Right lobe of liver (tissue), 6 donors: ENCODE measurements at regions not wholly inside any gene's neighbourhood (a gene's known extent, or its start where the extent isn't known, plus 50 kb on each side); places are given as distances from the start of the nearest gene placed in this dataset.
"Not testable (repeated sequence)": the region's sequence is repeated elsewhere in the genome, so short reads cannot be mapped to it uniquely, and the experiment has no call there.

Source experiments
- ATAC-seq, 4 donors: fragments of 200-7000 bp; cut with Tn5 transposase; one replicate each; pipeline ENCODE4 v1.9.1; 2020; ENCODE audit warnings: mild to moderate bottlenecking in 4 of 4, moderate library complexity in 4 of 4
- DNase-seq, 3 donors: peaks; one replicate each; pipeline ENCODE4 v3.0.0-alpha.2; 2020
- H3K27ac ChIP-seq, 3 donors: fragments of 200-600 bp; one replicate each; pipeline ENCODE4 v1.8.0; 2022
- H3K27me3 ChIP-seq, 2 donors: fragments of 200-600 bp; one replicate each; pipeline ENCODE4 v1.8.0; 2022
- H3K36me3 ChIP-seq, 4 donors: fragments of 200-600 bp; sonication (generic) in 1 of 4; one replicate each; pipeline versions ENCODE4 v1.5.1 to v1.8.0; 2017 to 2022; ENCODE audit warnings: control low read depth in 1 of 4
- H3K4me1 ChIP-seq, 4 donors: fragments of 200-600 bp; sonication (generic) in 1 of 4; one replicate each; pipeline versions ENCODE4 v1.5.1 to v1.8.0; 2017 to 2022; ENCODE audit warnings: control low read depth in 1 of 4
- H3K4me3 ChIP-seq, 3 donors: fragments of 200-600 bp; one replicate each; pipeline ENCODE4 v1.8.0; 2022
- H3K9me3 ChIP-seq, 4 donors: fragments of 200-600 bp; sonication (generic) in 1 of 4; one replicate each; pipeline versions ENCODE4 v1.5.1 to v1.8.0; 2017 to 2022; ENCODE audit warnings: control low read depth in 1 of 4
- POLR2A ChIP-seq: fragments of 450-650 bp; IDR thresholded peaks from one replicate; pipeline ENCODE4 v1.6.1; 2017; ENCODE audit warnings: antibody characterized with exemption, mild to moderate bottlenecking
- WGBS: methylation state at CpG from one replicate; pipeline ENCODE4 v1.1.6; 2018; ENCODE audit warnings: low coverage, low lambda C conversion rate; ENCODE audit not compliant: insufficient coverage; ENCODE audit errors: missing lambda C conversion rate; 5-methylcytosine and 5-hydroxymethylcytosine counted together
- intact Hi-C, 2 donors: fragments of 100-400 bp; cut with DNase I; formaldehyde crosslinking; loops; one replicate each; pipeline versions ENCODE4 v1.11.2 to v1.14.1; 2022
- TF ChIP-seq, protein P1 (sequence below), 4 donors: fragments of 200-600 bp in 3 of 4; fragments of 450-650 bp in 1 of 4; IDR thresholded peaks; one replicate each; pipeline versions ENCODE4 v1.5.1 to v1.8.0; 2016 to 2022; ENCODE audit warnings: antibody characterized with exemption in 4 of 4, mild to moderate bottlenecking in 2 of 4
- donor health status: DM: no; HTN: yes; CAD: no.
- donor health status: DM: no; HTN: no; CAD: no.
- donor health status: DM: no; HTN: no; CAD: no.
- donor health status: DM: no; HTN: yes; CAD: no.
- donor health status: DM: no; HTN: yes; CAD: no.

DNA sequence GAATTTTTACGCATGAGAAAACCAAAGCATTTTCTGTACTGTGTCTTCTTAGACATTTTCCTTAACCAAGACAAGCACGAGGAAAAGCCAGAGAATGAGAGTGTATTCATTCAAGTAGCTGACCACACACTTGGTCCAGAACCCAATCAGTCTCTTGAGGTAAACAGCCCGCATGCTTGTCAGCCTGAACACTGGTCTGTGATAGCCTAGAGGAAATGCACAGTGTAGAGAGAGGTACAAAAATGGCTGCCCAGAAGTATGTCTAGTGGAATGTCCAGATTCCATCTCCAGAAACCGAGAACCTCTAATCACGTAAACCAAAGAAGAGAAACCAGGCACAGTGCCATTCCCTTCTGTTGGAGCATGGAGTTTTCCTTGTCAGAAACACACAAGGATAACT lies 80.0 kb upstream of the SNX2 start:
- DNase-seq (no peak), ATAC-seq (no peak)
- no peak overlapping the region for H3K4me3 ChIP-seq
- no peaks in the 10 kb centered on the region for H3K36me3 ChIP-seq
- intact Hi-C loops = no loop called here
- H3K27ac ChIP-seq = no peak overlapping the region
- no peaks in the 10 kb centered on the region for H3K27me3 ChIP-seq
- no peaks in the 10 kb centered on the region for H3K9me3 ChIP-seq
- TF ChIP-seq, protein P1, sequence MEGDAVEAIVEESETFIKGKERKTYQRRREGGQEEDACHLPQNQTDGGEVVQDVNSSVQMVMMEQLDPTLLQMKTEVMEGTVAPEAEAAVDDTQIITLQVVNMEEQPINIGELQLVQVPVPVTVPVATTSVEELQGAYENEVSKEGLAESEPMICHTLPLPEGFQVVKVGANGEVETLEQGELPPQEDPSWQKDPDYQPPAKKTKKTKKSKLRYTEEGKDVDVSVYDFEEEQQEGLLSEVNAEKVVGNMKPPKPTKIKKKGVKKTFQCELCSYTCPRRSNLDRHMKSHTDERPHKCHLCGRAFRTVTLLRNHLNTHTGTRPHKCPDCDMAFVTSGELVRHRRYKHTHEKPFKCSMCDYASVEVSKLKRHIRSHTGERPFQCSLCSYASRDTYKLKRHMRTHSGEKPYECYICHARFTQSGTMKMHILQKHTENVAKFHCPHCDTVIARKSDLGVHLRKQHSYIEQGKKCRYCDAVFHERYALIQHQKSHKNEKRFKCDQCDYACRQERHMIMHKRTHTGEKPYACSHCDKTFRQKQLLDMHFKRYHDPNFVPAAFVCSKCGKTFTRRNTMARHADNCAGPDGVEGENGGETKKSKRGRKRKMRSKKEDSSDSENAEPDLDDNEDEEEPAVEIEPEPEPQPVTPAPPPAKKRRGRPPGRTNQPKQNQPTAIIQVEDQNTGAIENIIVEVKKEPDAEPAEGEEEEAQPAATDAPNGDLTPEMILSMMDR (IDR thresholded peaks at IDR 0.05) = no peak
- TF ChIP-seq POLR2A = no peak
- no peaks in the 10 kb centered on the region for H3K4me1 ChIP-seq
- 82% methylated on average over 5 of the region's 5 CpGs for WGBS

DNA sequence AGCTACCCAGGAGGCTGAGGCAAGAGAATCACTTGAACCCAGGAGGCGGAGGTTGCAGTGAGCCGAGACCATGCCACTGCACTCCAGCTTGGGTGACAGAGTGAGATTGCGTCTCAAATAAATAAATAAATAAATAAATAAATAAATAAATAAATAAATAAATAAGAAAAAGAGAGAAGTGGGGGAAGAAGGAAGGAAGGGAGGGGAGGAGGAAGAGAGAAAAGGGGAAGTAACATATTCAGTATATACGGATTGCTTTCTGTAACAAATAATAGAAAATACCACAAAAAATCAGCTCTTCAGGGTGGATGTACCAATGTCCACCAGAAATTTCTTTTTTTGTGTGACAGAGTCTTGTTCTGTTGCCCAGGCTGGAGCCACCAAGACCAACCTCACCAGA lies 78.1 kb upstream of the SNX2 start:
- H3K27ac ChIP-seq, H3K36me3 ChIP-seq, H3K9me3 ChIP-seq, H3K27me3 ChIP-seq, H3K4me3 ChIP-seq, H3K4me1 ChIP-seq, DNase-seq, intact Hi-C loops: not testable (repeated sequence)
- ATAC-seq = peak in 1 of 4 donors; percentile 23
- WGBS = 83% methylated on average over 4 of the region's 4 CpGs

DNA sequence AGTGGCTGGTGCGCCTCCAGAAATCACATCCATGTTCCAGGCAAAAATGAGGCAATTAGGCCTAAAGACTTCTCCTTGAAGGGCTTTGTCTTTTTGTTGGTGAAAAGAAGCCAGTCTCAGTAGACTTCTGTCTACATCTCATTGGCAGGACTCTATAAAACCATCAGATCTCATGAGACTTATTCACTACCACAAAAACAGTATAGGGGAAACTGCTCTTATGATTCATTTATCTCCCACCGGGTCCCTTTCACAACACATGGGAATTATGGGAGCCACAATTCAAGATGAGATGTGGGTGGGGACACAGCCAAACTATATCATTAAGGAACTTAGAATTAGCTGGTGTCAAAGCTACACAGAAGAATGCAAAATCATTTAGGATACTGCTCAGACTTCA lies 77.7 kb upstream of the SNX2 start:
- no peaks in the 10 kb centered on the region for H3K36me3 ChIP-seq
- 78% methylated on average over 2 of the region's 2 CpGs for WGBS
- TF ChIP-seq, protein P1 (IDR thresholded peaks at IDR 0.05) = no peak
- TF ChIP-seq POLR2A = no peak
- H3K9me3 ChIP-seq = no peaks in the 10 kb centered on the region
- H3K27me3 ChIP-seq = no peaks in the 10 kb centered on the region
- H3K27ac ChIP-seq = no peak overlapping the region
- ATAC-seq = no peak
- H3K4me1 ChIP-seq = no peaks in the 10 kb centered on the region
- DNase-seq = no peak
- intact Hi-C loops = no loop called here
- H3K4me3 ChIP-seq = no peak overlapping the region

DNA sequence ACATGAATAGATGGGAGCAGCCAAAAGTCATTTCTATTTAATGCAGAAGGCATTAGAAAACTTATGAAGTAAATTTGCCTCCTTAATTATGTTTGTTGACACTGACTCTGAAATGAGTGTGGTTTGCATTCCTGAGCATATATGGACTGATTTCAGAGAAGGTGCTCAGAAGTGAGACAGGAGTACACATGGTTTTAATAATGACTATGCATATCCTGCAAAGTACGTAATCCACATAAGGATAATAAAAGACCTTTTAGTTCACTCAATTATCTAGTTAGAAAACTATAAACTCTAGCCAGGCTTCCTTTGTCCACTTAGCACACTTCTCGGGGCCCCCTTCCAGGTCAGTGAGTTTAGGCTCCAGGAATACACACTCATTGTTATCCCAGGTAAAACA lies 75.7 kb upstream of the SNX2 start:
- ATAC-seq (no peak), DNase-seq (no peak)
- intact Hi-C loops = no loop called here
- H3K27ac ChIP-seq = no peak overlapping the region
- H3K4me3 ChIP-seq = no peak overlapping the region
- no peaks in the 10 kb centered on the region for H3K9me3 ChIP-seq
- no peaks in the 10 kb centered on the region for H3K27me3 ChIP-seq
- 89% methylated on average over 2 of the region's 2 CpGs for WGBS
- H3K36me3 ChIP-seq = no peaks in the 10 kb centered on the region
- no peak for TF ChIP-seq POLR2A
- TF ChIP-seq, protein P1 (IDR thresholded peaks at IDR 0.05) = no peak
- no peaks in the 10 kb centered on the region for H3K4me1 ChIP-seq

DNA sequence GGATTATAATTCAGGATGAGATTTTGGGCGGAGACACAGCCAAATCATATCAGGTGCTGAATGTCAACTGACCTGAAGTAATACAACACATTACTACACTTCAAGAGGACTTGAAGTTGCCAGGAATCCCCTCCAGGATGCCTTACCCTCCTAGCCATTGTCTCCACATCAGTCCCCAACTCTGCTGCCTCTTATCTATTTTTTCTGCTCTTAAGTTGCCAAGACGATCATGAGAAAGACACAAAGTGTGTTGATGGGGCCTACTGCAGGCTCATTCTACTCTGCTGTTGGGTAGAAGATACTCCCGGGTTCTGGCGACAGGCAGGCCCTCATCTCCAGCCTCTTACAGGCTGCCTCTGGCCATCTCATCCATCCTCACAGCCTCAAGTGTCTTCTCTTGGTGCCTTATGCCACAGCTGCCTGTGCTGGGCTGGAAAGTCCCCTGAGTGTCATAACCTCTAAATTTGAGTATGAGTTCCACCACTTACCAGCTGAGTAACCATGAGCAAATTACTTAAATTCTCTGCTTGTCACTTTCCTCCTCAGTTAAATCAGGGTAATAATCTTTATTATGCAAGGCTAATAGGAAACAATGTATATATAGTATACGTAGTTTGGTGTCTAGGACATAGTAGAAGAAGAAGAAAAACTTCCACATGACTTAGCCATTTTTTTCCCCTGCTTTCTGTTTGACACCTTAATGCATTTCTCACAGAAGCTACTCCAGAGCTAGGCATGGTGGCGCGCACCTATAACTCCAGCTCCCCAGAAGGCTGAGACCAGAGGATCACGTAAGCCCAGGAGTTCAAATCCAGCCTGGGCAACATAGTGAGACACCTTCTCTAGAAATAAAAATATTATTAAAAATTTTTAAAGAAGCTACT lies 73.0 kb upstream of the SNX2 start:
- ATAC-seq (no peak), DNase-seq (no peak)
- TF ChIP-seq, protein P1 (IDR thresholded peaks at IDR 0.05) = no peak
- TF ChIP-seq POLR2A = no peak
- H3K4me1 ChIP-seq = no peaks in the 10 kb centered on the region
- H3K27ac ChIP-seq = no peak overlapping the region
- no peaks in the 10 kb centered on the region for H3K27me3 ChIP-seq
- intact Hi-C loops = no loop called here
- 62% methylated on average over 6 of the region's 8 CpGs for WGBS
- no peaks in the 10 kb centered on the region for H3K36me3 ChIP-seq
- no peak overlapping the region for H3K4me3 ChIP-seq
- H3K9me3 ChIP-seq = no peaks in the 10 kb centered on the region
